Nephron progenitor cell (in vitro differentiated cells): ENCODE measurements at regions not wholly inside any gene's neighbourhood (a gene's known extent, or its start where the extent isn't known, plus 50 kb on each side); places are given as distances from the start of the nearest gene placed in this dataset.

Experiments used
- DNase-seq: peaks from one replicate; pipeline ENCODE4 v3.0.0; 2021
- H3K27ac Mint-ChIP-seq: 2 replicates; pipeline ENCODE4 v1.8.0; 2021; ENCODE audit warnings: mild to moderate bottlenecking, moderate library complexity, mixed read lengths
- H3K27me3 Mint-ChIP-seq: 2 replicates; pipeline ENCODE4 v1.8.0; 2021; ENCODE audit warnings: mild to moderate bottlenecking, low read depth, mixed read lengths; ENCODE audit not compliant: poor library complexity
- H3K36me3 Mint-ChIP-seq: 2 replicates; pipeline ENCODE4 v1.8.0; 2021; ENCODE audit warnings: low read depth, mixed read lengths
- H3K4me1 Mint-ChIP-seq: 2 replicates; pipeline ENCODE4 v1.8.0; 2021; ENCODE audit warnings: mixed read lengths
- H3K4me3 Mint-ChIP-seq: 2 replicates; pipeline ENCODE4 v1.8.0; 2021; ENCODE audit warnings: mild to moderate bottlenecking, moderate library complexity, mixed read lengths
- H3K9me3 Mint-ChIP-seq: 2 replicates; pipeline ENCODE4 v1.8.0; 2021; ENCODE audit warnings: mild to moderate bottlenecking, moderate library complexity, mixed read lengths
- CTCF ChIP-seq: fragments of 200-600 bp; sonication (generic); IDR thresholded peaks from 2 replicates; pipeline ENCODE4 v1.5.0; 2021; ENCODE audit warnings: antibody characterized with exemption

GRCh38 chr4:186946682-186947294, 223.1 kb upstream of the FAT1 start:
- peak; percentile 47 for DNase-seq
- peak; percentile 51 for TF ChIP-seq CTCF
- no peaks in the 10 kb centered on the region for H3K36me3 Mint-ChIP-seq
- H3K4me3 Mint-ChIP-seq: no peak overlapping the region
- peak overlapping the region; percentile 66 for H3K27ac Mint-ChIP-seq
- H3K9me3 Mint-ChIP-seq: no peaks in the 10 kb centered on the region
- H3K27me3 Mint-ChIP-seq: peaks cover 5% of the 10 kb centered on the region
- peaks cover 41% of the 10 kb centered on the region for H3K4me1 Mint-ChIP-seq

- Mint-ChIP-seq H3K4me3 (no peak overlapping the region), H3K27ac (no peak overlapping the region), H3K9me3 (no peaks in the 10 kb centered on the region), H3K27me3 (peaks cover 3% of the 10 kb centered on the region), H3K4me1 (peaks cover 29% of the 10 kb centered on the region), H3K36me3 (no peaks in the 10 kb centered on the region)
- TF ChIP-seq CTCF: peak; percentile 68
- peak; percentile 61 for DNase-seq
These were observed 224.9 kb upstream of the FAT1 start for GRCh38 chr4:186948361-186949242.

- no peak for TF ChIP-seq CTCF
- no peak overlapping the region for H3K4me3 Mint-ChIP-seq
- H3K27me3 Mint-ChIP-seq: no peaks in the 10 kb centered on the region
- DNase-seq: no peak
- H3K27ac Mint-ChIP-seq: no peak overlapping the region
- H3K9me3 Mint-ChIP-seq: no peaks in the 10 kb centered on the region
- H3K36me3 Mint-ChIP-seq: no peaks in the 10 kb centered on the region
- H3K4me1 Mint-ChIP-seq: peaks cover 25% of the 10 kb centered on the region
These were observed 226.2 kb upstream of the FAT1 start for GRCh38 chr4:186949847-186950246.

GRCh38 chr4:186952709-186953108, 229.1 kb upstream of the FAT1 start:
- H3K4me3 Mint-ChIP-seq: no peak overlapping the region
- no peaks in the 10 kb centered on the region for H3K9me3 Mint-ChIP-seq
- H3K4me1 Mint-ChIP-seq: peaks cover 13% of the 10 kb centered on the region
- no peaks in the 10 kb centered on the region for H3K36me3 Mint-ChIP-seq
- TF ChIP-seq CTCF: no peak
- H3K27ac Mint-ChIP-seq: no peak overlapping the region
- no peaks in the 10 kb centered on the region for H3K27me3 Mint-ChIP-seq
- no peak for DNase-seq

- no peaks in the 10 kb centered on the region for H3K36me3 Mint-ChIP-seq
- peaks cover 8% of the 10 kb centered on the region for H3K4me1 Mint-ChIP-seq
- H3K27me3 Mint-ChIP-seq: no peaks in the 10 kb centered on the region
- DNase-seq: no peak
- H3K4me3 Mint-ChIP-seq: no peak overlapping the region
- no peaks in the 10 kb centered on the region for H3K9me3 Mint-ChIP-seq
- TF ChIP-seq CTCF: no peak
- H3K27ac Mint-ChIP-seq: no peak overlapping the region
These were observed 230.1 kb upstream of the FAT1 start for GRCh38 chr4:186953599-186954260.
